ENCODE measurements at regions not wholly inside any gene's neighbourhood (a gene's known extent, or its start where the extent isn't known, plus 50 kb on each side); places are given as distances from the start of the nearest gene placed in this dataset.
"Not testable (repeated sequence)": the region's sequence is repeated elsewhere in the genome, so short reads cannot be mapped to it uniquely, and the experiment has no call there.

GRCh38 chr21:34279285-34279684 lies 84.5 kb upstream of the KCNE2 start:
- no peak overlapping the region for H3K4me3 ChIP-seq (ENCODE audit: low read depth, low read length)
- DNase-seq (ENCODE audit: low read depth), result no peak
- TF ChIP-seq, protein P1, sequence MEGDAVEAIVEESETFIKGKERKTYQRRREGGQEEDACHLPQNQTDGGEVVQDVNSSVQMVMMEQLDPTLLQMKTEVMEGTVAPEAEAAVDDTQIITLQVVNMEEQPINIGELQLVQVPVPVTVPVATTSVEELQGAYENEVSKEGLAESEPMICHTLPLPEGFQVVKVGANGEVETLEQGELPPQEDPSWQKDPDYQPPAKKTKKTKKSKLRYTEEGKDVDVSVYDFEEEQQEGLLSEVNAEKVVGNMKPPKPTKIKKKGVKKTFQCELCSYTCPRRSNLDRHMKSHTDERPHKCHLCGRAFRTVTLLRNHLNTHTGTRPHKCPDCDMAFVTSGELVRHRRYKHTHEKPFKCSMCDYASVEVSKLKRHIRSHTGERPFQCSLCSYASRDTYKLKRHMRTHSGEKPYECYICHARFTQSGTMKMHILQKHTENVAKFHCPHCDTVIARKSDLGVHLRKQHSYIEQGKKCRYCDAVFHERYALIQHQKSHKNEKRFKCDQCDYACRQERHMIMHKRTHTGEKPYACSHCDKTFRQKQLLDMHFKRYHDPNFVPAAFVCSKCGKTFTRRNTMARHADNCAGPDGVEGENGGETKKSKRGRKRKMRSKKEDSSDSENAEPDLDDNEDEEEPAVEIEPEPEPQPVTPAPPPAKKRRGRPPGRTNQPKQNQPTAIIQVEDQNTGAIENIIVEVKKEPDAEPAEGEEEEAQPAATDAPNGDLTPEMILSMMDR (IDR thresholded peaks at IDR 0.05; ENCODE audit: control insufficient read depth, extremely low read depth, insufficient read depth), result no peak

GRCh38 chr21:34279883-34280282 lies 83.9 kb upstream of the KCNE2 start:
- TF ChIP-seq, protein P1 (IDR thresholded peaks at IDR 0.05; ENCODE audit: control insufficient read depth, extremely low read depth, insufficient read depth), result no peak
- DNase-seq (ENCODE audit: low read depth), result no peak
- H3K4me3 ChIP-seq (ENCODE audit: low read depth, low read length), result no peak overlapping the region

DNA sequence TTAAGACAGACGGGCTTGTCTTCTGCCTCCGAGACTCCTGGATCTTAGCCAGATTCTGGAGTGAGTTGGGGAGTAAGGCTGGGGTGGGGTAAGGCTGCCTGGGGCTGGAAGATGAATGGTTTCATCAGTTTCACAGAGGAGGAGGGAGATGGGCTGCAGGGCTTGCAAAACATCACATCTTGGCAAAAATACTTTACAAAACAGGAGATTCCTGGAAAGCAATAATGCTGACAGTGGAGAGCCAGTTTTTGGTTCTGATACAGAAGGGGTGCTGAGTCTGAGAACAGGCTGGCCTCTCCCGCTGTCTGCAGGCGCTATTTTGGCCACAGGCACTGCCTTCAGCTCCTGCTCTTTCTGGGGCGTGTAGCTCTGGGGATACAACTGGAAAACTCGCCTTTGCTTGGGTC lies 83.4 kb upstream of the KCNE2 start:
- no peak overlapping the region for H3K4me3 ChIP-seq (ENCODE audit: low read depth, low read length)
- TF ChIP-seq, protein P1 (IDR thresholded peaks at IDR 0.05; ENCODE audit: control insufficient read depth, extremely low read depth, insufficient read depth), result no peak
- DNase-seq (ENCODE audit: low read depth), result no peak

GRCh38 chr21:34280959-34281358 lies 82.8 kb upstream of the KCNE2 start:
- H3K4me3 ChIP-seq (ENCODE audit: low read depth, low read length), result no peak overlapping the region
- TF ChIP-seq, protein P1 (IDR thresholded peaks at IDR 0.05; ENCODE audit: control insufficient read depth, extremely low read depth, insufficient read depth), result no peak
- no peak for DNase-seq (ENCODE audit: low read depth)

DNA sequence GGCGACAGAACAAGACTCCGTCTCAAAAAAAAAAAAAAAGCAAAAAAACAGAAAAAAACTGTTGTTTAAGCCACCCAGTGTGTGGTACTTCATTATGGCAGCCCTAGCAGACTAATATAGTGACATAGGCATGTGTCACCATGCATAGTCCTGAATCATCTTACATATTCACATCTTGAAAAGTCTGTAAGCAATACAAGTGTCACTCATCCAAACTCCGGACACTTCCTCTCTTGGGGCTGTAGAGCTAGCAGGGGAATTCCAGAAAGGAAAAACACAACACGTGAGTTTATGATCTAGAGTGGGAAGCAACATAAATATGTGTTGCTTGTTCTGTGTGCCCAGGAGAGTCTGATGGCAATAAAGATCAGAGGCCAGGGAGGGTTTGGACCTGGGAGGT lies 81.6 kb upstream of the KCNE2 start:
- no peak overlapping the region for H3K4me3 ChIP-seq (ENCODE audit: low read depth, low read length)
- DNase-seq (ENCODE audit: low read depth), result no peak
- TF ChIP-seq, protein P1 (IDR thresholded peaks at IDR 0.05; ENCODE audit: control insufficient read depth, extremely low read depth, insufficient read depth), result no peak

- H3K4me3 ChIP-seq (ENCODE audit: low read depth, low read length), result no peak overlapping the region
- DNase-seq (ENCODE audit: low read depth), result no peak
Measured at GRCh38 chr21:34284666-34285065, 79.1 kb upstream of the KCNE2 start.

DNA sequence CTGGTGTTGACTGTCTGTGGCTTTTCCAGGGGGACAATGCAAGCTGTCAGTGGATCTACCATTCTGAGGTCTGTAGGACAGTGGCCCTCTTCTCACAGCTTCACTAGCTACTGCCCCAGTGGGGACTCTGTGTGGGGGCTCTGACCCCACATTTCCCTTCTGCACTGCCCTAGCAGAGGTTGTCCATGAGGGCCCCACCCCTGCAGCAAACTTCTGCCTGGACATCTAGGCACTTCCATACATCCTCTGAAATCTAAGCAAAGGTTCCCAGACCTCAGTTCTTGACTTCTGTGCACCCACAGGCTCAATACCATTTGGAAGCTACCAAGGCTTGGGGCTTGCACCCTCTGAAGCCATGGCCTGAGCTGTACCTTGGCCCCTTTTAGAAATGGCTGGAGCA lies 75.8 kb upstream of the KCNE2 start:
- not testable (repeated sequence) for DNase-seq (ENCODE audit: low read depth); H3K4me3 ChIP-seq (ENCODE audit: low read depth, low read length)

More at GRCh38 chr21:34284666-34285065, 79.1 kb upstream of the KCNE2 start:
- TF ChIP-seq, protein P1 (IDR thresholded peaks at IDR 0.05; ENCODE audit: control insufficient read depth, extremely low read depth, insufficient read depth), result no peak
